IgD-negative memory B cell (primary cell): ENCODE measurements at regions not wholly inside any gene's neighbourhood (a gene's known extent, or its start where the extent isn't known, plus 50 kb on each side); places are given as distances from the start of the nearest gene placed in this dataset.

Experiments used
- H3K27ac Mint-ChIP-seq, 3 donors: one replicate each; pipeline ENCODE4 v1.8.0; 2020 to 2022; ENCODE audit warnings: mild to moderate bottlenecking in 3 of 3, mixed read lengths in 3 of 3, moderate library complexity in 1 of 3
- H3K27me3 Mint-ChIP-seq: one replicate; pipeline ENCODE4 v1.8.0; 2021; ENCODE audit warnings: mixed read lengths
- H3K36me3 Mint-ChIP-seq: one replicate; pipeline ENCODE4 v1.8.0; 2020; ENCODE audit warnings: mild to moderate bottlenecking, mixed read lengths
- H3K4me1 Mint-ChIP-seq, 3 donors: one replicate each; pipeline ENCODE4 v1.8.0; 2020 to 2022; ENCODE audit warnings: mixed read lengths in 3 of 3, mild to moderate bottlenecking in 1 of 3
- H3K4me3 Mint-ChIP-seq, 4 donors: one replicate each; pipeline ENCODE4 v1.8.0; 2020 to 2022; ENCODE audit warnings: mild to moderate bottlenecking in 4 of 4, mixed read lengths in 4 of 4, moderate library complexity in 3 of 4
- H3K9me3 Mint-ChIP-seq, 3 donors: one replicate each; pipeline ENCODE4 v1.8.0; 2020 to 2021; ENCODE audit warnings: mixed read lengths in 3 of 3, mild to moderate bottlenecking in 1 of 3

- Mint-ChIP-seq H3K9me3 (peaks cover 0 to 7% (median 0%) of the 10 kb centered on the region in 3 donors), H3K36me3 (peaks cover 5% of the 10 kb centered on the region), H3K4me3 (no peak overlapping the region), H3K27ac (no peak overlapping the region), H3K4me1 (peaks cover 0 to 6% (median 3%) of the 10 kb centered on the region in 3 donors), H3K27me3 (no peaks in the 10 kb centered on the region)
These were observed 326.8 kb downstream of the HLX start for GRCh38 chr1:221206076-221206475.

DNA sequence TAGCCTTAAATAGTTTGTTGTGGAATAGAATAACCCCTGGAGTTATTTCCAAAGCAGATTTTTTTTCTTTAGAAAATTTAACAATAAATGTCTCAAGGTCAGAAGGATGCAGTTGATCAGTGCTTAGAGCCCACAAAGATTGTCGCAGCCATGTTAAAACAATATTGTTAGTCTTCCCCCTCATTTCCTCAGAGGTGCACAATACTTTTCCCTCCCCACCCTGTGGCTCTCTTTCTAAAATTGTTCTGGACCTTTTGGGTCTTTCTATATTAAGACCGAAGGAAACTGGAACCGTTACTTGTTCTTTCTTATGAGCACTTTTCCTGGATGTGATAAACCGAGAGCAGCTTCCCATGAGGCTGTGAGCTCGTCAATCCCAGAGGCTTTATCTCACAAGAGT lies 333.7 kb downstream of the HLX start:
- peaks cover 5% of the 10 kb centered on the region for H3K36me3 Mint-ChIP-seq
- H3K27ac Mint-ChIP-seq = no peak overlapping the region
- no peak overlapping the region for H3K4me3 Mint-ChIP-seq
- peaks cover 0 to 14% (median 0%) of the 10 kb centered on the region in 3 donors for H3K9me3 Mint-ChIP-seq
- peaks cover 4 to 8% (median 6%) of the 10 kb centered on the region in 3 donors for H3K4me1 Mint-ChIP-seq
- H3K27me3 Mint-ChIP-seq = no peaks in the 10 kb centered on the region

DNA sequence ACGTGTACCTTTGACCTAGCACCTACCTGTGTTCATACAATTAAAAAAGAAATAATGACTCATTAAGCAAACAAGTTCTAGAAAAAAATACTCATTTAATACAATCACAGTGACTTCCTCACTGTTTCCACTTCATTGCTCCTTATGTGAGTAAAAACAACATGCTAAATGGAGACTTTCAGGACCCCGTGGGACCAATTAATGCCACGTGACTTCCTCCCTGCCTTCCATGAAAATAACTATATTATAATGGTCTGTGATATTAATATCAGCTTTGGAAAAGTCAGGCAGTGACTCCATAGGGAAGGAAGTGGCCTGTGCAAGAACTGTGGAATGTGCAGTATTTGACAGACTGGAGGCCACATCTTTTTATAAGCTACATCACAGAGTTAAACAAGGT lies 337.8 kb downstream of the HLX start:
- Mint-ChIP-seq H3K27ac (no peak overlapping the region), H3K4me1 (peaks cover 4 to 8% (median 6%) of the 10 kb centered on the region in 3 donors), H3K4me3 (peak overlapping the region in 1 of 4 donors; percentile 88), H3K9me3 (peaks cover 0 to under 1% (median 0%) of the 10 kb centered on the region in 3 donors), H3K36me3 (no peaks in the 10 kb centered on the region), H3K27me3 (no peaks in the 10 kb centered on the region)

GRCh38 chr1:221223281-221223680 lies 344.0 kb downstream of the HLX start:
- no peak overlapping the region for H3K4me3 Mint-ChIP-seq
- peaks cover 2% of the 10 kb centered on the region for H3K27me3 Mint-ChIP-seq
- H3K36me3 Mint-ChIP-seq = no peaks in the 10 kb centered on the region
- H3K9me3 Mint-ChIP-seq = peaks cover 6 to 28% (median 11%) of the 10 kb centered on the region in 3 donors
- H3K4me1 Mint-ChIP-seq = no peaks in the 10 kb centered on the region
- no peak overlapping the region for H3K27ac Mint-ChIP-seq

DNA sequence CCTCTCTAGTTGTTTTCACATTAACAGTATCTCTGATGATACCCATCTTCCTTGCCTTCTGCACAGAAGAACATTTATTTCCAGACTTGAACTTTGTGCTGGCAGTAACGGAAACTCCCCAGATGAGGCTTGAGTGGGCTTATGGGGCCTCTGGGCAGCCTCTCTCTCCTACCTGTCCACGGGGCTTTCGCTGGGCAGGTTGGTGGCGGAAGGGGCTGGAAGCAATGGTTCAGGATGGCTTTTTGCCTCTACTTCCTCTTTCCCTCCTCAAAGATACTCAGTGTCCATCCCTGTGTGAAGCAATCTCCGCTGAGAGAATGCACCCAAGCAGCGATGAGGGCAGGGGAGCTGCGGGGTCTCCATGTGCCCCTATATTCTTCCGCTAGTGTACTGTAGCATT lies 348.2 kb downstream of the HLX start:
- Mint-ChIP-seq H3K4me1 (peaks cover 0 to 6% (median 0%) of the 10 kb centered on the region in 3 donors), H3K4me3 (no peak overlapping the region), H3K27me3 (peaks cover 2% of the 10 kb centered on the region), H3K36me3 (peaks cover 1% of the 10 kb centered on the region), H3K27ac (no peak overlapping the region), H3K9me3 (peaks cover 6 to 26% (median 11%) of the 10 kb centered on the region in 3 donors)

DNA sequence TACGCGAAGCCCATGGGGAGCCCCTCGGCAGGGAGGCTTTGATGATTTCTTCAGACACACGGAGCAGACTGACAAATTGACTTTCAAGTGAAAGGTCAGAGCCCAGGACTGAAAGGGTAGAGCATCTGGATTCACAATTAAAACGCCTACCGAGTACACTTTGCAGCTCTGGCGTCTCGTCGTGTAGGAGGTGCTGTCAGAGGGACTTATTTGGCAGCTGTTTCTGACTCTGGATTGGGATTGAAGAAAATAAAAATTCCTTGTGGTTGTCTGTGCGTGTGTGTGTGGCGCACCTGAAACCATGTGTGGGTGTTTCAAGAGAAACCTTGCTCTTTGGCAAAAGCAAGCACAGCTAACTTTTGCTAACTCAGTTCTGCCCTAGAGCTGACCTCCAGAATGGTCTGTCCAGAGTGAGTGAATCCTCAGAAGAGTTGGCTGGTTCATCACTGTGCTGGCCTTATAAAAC lies 348.7 kb downstream of the HLX start:
- no peak overlapping the region for H3K27ac Mint-ChIP-seq
- H3K4me3 Mint-ChIP-seq = no peak overlapping the region
- peaks cover 0 to 6% (median 0%) of the 10 kb centered on the region in 3 donors for H3K4me1 Mint-ChIP-seq

GRCh38 chr1:221228594-221228993 lies 349.4 kb downstream of the HLX start:
- H3K4me3 Mint-ChIP-seq = no peak overlapping the region
- peak overlapping the region in 1 of 3 donors; percentile 48 for H3K27ac Mint-ChIP-seq
- H3K9me3 Mint-ChIP-seq = peaks cover 6 to 17% (median 12%) of the 10 kb centered on the region in 3 donors
- H3K36me3 Mint-ChIP-seq = peaks cover 1% of the 10 kb centered on the region
- peaks cover 0 to 6% (median 0%) of the 10 kb centered on the region in 3 donors for H3K4me1 Mint-ChIP-seq
- peaks cover 2% of the 10 kb centered on the region for H3K27me3 Mint-ChIP-seq

More for the DNA sequence above, 348.7 kb downstream of the HLX start:
- peaks cover 2% of the 10 kb centered on the region for H3K27me3 Mint-ChIP-seq
- peaks cover 1% of the 10 kb centered on the region for H3K36me3 Mint-ChIP-seq
- H3K9me3 Mint-ChIP-seq = peaks cover 6 to 21% (median 10%) of the 10 kb centered on the region in 3 donors

DNA sequence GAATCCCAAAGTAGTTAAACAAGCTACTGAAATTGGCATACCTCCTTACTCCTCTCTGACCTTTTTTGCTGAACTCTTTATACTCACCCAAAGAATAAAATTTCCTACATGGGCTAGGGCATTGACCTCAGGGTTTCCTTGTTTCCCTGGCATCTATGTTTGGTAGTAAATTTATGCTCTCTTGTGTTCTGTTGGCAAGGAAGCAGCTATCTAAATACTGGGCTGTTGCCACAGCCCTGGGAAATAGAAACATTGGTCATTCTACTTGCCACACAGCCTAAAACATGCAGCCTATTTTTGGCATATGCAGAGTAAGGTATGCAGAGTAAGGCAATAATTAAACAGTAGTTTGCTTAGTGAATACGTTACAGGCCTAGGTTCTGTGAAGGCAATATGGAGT lies 351.4 kb downstream of the HLX start:
- no peak overlapping the region for H3K27ac Mint-ChIP-seq
- peaks cover 0 to 6% (median 2%) of the 10 kb centered on the region in 3 donors for H3K9me3 Mint-ChIP-seq
- H3K36me3 Mint-ChIP-seq = peaks cover 1% of the 10 kb centered on the region
- no peak overlapping the region for H3K4me3 Mint-ChIP-seq
- peaks cover 0 to 6% (median 0%) of the 10 kb centered on the region in 3 donors for H3K4me1 Mint-ChIP-seq
- H3K27me3 Mint-ChIP-seq = peaks cover 2% of the 10 kb centered on the region

- H3K27ac Mint-ChIP-seq = no peak overlapping the region
- H3K4me1 Mint-ChIP-seq = peaks cover 0 to 1% (median 0%) of the 10 kb centered on the region in 3 donors
- H3K36me3 Mint-ChIP-seq = no peaks in the 10 kb centered on the region
- H3K27me3 Mint-ChIP-seq = no peaks in the 10 kb centered on the region
- no peak overlapping the region for H3K4me3 Mint-ChIP-seq
- peaks cover 0 to 4% (median 3%) of the 10 kb centered on the region in 3 donors for H3K9me3 Mint-ChIP-seq
These were observed 355.5 kb downstream of the HLX start for GRCh38 chr1:221234791-221235190.

DNA sequence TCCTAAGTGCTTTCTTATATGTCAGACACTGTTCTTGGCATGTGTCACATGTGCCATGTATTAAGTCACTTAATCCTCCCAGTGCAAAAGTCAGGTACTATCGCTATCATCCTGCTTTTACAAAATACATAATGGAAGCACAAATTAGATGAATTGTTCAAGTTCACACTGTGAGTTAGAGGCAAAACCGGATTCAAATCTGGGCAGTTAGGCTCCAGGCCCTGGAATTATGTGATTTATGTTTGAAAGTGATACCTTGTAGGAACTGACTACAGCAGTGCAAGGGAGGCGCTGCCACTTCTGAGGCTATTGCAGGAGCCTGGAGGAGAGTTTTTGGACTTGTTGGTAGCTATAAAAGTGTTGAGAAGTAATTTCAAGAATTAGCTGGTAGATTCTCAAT lies 358.3 kb downstream of the HLX start:
- Mint-ChIP-seq H3K9me3 (peaks cover 0 to 4% (median 3%) of the 10 kb centered on the region in 3 donors), H3K27me3 (no peaks in the 10 kb centered on the region)

DNA sequence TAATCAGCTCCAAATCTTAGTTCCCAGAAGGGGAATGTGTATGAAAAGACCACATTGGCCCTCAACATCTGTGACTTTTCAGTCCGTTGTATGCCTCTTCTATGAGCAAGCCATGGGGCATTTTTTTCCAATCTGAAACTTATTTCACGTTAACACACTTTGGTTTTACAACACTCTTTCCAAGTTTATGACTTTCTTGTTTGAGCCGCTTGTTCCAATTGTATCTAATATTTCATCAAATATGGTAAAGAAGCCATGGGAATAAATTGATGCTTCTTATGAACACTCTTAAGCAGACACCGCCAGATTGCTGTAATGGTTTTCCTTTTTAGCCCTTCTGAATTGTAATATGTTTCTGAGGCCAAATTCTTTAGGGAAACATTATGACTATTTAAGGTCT lies 359.9 kb downstream of the HLX start:
- Mint-ChIP-seq H3K4me3 (no peak overlapping the region), H3K36me3 (no peaks in the 10 kb centered on the region), H3K9me3 (peaks cover 0 to 2% (median 0%) of the 10 kb centered on the region in 3 donors), H3K27me3 (no peaks in the 10 kb centered on the region), H3K27ac (no peak overlapping the region), H3K4me1 (peaks cover 0 to 1% (median 0%) of the 10 kb centered on the region in 3 donors)

More for the DNA sequence above, 358.3 kb downstream of the HLX start:
- H3K27ac Mint-ChIP-seq = no peak overlapping the region
- peaks cover 0 to 1% (median 0%) of the 10 kb centered on the region in 3 donors for H3K4me1 Mint-ChIP-seq
- no peaks in the 10 kb centered on the region for H3K36me3 Mint-ChIP-seq
- no peak overlapping the region for H3K4me3 Mint-ChIP-seq

GRCh38 chr1:221239792-221240191 lies 360.5 kb downstream of the HLX start:
- no peaks in the 10 kb centered on the region for H3K36me3 Mint-ChIP-seq
- H3K27ac Mint-ChIP-seq = no peak overlapping the region
- H3K4me3 Mint-ChIP-seq = no peak overlapping the region
- peaks cover 0 to 1% (median 0%) of the 10 kb centered on the region in 3 donors for H3K4me1 Mint-ChIP-seq
- H3K27me3 Mint-ChIP-seq = no peaks in the 10 kb centered on the region
- peaks cover 0 to 2% (median 0%) of the 10 kb centered on the region in 3 donors for H3K9me3 Mint-ChIP-seq

DNA sequence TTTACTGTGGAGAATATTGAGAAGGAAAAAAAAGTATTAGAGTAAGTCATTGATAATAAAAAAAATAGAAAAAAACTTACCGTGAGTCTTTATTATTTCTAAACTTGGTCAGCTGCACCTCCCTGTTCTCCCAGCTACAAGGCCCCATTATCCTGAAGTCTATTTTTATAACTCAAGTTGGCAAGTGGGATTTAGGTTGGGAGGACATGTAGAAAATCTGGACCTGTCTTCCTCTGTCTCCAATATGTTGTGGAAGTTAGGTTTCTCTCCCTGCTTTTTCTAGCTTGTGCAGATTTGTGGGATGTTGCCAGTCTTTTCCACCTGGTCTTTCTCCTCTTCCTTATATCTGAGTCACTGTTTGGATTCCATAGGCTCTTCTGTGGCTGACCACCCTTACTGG lies 361.4 kb downstream of the HLX start:
- Mint-ChIP-seq H3K27me3 (peaks cover 4% of the 10 kb centered on the region), H3K4me3 (no peak overlapping the region), H3K4me1 (peaks cover 0 to 1% (median 0%) of the 10 kb centered on the region in 3 donors), H3K36me3 (no peaks in the 10 kb centered on the region), H3K27ac (no peak overlapping the region), H3K9me3 (peaks cover 0 to 2% (median 2%) of the 10 kb centered on the region in 3 donors)

DNA sequence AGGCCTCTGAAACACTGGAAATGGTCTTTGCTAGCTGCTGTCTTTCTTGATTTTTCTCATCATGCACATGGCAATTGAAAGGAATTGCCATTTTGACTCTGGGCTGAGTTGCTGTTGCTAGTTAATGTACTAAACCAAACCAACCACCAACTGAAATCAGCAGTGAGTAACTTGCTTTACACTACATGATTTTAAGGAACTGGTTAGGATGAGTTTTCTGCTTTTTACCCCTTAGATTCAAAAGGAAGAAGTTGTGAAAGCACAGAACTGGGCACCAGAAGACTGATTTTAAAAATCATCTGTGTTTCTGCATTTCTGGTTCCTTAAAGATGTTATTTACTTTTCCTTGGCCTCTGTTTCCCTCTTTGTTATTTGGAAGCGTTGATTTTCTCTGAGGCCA lies 361.9 kb downstream of the HLX start:
- H3K27ac Mint-ChIP-seq = no peak overlapping the region
- H3K36me3 Mint-ChIP-seq = no peaks in the 10 kb centered on the region
- peaks cover 0 to 1% (median 0%) of the 10 kb centered on the region in 3 donors for H3K4me1 Mint-ChIP-seq
- H3K27me3 Mint-ChIP-seq = peaks cover 4% of the 10 kb centered on the region
- peaks cover 0 to 2% (median under 1%) of the 10 kb centered on the region in 3 donors for H3K9me3 Mint-ChIP-seq
- no peak overlapping the region for H3K4me3 Mint-ChIP-seq

DNA sequence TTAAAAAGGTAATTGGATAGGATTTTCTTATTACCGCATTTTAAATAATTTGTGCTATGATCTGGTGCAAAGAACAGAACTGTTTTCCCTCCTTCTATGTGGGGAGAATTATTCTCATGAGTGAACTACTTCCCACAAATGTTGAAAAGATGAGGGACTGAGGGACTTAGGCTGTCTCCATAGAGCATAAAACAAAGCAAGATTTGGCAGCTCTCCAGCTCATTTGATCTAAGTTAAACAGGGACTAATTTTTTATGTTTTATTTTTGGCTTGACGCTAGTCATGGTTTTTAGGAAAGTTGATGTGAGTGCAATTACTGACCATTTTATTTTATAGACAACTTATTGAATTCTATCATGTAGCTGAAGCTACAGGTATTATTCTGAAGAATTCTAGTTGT lies 362.3 kb downstream of the HLX start:
- Mint-ChIP-seq H3K4me3 (no peak overlapping the region), H3K36me3 (no peaks in the 10 kb centered on the region), H3K4me1 (peaks cover 0 to 1% (median 0%) of the 10 kb centered on the region in 3 donors), H3K27ac (no peak overlapping the region), H3K27me3 (peaks cover 4% of the 10 kb centered on the region), H3K9me3 (peaks cover 0 to 2% (median 0%) of the 10 kb centered on the region in 3 donors)

GRCh38 chr1:221246067-221246466 lies 366.8 kb downstream of the HLX start:
- no peaks in the 10 kb centered on the region for H3K36me3 Mint-ChIP-seq

More at GRCh38 chr1:221246067-221246466, 366.8 kb downstream of the HLX start:
- Mint-ChIP-seq H3K4me3 (no peak overlapping the region), H3K27me3 (peaks cover 10% of the 10 kb centered on the region), H3K27ac (no peak overlapping the region), H3K4me1 (no peaks in the 10 kb centered on the region), H3K9me3 (peaks cover 0 to 2% (median 0%) of the 10 kb centered on the region in 3 donors)
